ENCODE measurements at regions not wholly inside any gene's neighbourhood (a gene's known extent, or its start where the extent isn't known, plus 50 kb on each side); places are given as distances from the start of the nearest gene placed in this dataset.
"Not testable (repeated sequence)": the region's sequence is repeated elsewhere in the genome, so short reads cannot be mapped to it uniquely, and the experiment has no call there.

DNA sequence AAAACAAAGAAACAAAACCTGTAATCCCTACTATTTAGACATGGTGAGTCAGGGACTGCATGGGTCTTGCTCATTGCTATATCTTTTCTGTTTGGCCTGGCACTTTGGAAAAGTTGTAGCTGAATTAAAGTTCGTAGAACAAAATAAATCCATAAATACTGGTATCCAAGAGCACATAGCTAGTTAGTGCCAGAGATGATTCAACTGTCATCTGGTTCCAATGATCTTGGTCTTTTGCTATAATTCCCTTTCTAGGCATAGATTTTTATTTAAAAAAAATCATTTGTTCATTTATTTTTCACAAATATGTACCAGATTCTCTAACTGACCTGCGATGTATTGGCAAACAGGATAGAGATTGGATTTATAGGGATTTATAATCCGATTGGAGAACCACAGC lies 1436.1 kb upstream of the GOT2 start:
- DNase-seq (ENCODE audit: low read depth) = no peak

DNA sequence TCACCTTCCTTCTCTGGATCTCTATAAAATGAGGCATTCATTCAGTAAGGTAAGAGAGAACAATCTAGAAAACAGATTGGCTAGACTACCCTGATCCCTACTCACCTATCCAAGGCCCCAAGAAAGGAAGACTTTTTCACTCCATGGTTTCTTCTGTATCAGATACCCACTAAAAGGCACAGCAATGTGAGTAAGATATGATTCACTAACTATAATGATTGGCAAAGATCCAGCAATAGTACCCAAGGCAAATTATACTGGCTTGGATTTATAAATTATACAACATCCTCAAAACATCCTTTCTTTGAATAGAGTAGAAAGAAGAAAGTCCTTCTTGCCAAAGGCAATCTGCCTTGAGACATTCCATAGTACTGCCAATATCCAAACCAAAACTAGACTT lies 1432.0 kb upstream of the GOT2 start:
- DNase-seq (ENCODE audit: low read depth) = peak; percentile 42

- DNase-seq (ENCODE audit: low read depth) = peak; percentile 47
These were observed 1417.9 kb upstream of the GOT2 start for GRCh38 chr16:60151987-60152386.

- DNase-seq (ENCODE audit: low read depth) = no peak
These were observed 1416.8 kb upstream of the GOT2 start for GRCh38 chr16:60150907-60151306.

- DNase-seq (ENCODE audit: low read depth) = no peak
These were observed 1409.2 kb upstream of the GOT2 start for GRCh38 chr16:60143348-60143705.

DNA sequence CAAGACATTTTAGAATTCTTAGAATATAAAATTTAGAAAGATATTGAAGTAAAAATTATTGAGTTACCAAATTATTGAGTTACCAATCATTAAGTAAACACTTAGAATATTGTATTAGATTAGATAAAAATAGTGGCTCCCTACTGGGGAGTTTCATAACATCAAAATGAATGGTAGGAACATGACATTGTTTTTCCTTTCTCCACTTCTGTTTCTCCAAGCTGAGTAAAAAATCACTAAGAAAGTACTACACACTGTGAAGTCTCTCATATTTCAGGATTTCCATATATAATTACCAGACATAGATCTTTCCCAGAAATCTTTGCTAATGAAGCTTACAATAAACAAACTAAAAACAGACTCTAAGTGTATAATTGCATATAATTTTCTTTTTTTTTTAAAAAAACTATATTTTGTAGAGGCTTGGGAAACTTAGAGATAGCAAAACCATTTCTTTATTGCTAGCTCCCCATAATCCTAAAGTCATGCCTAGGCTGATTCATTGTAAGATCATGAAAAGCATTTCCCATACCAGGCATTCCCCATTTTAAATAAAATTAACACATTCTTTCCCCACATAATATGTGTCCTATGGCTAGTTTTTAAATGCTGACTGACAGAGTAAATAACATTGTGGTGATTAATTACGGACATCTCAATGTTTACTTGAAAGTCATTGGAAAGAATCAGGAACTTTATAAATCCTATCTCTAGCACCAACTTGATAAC lies 1408.7 kb upstream of the GOT2 start:
- peak; percentile 22 for DNase-seq (ENCODE audit: low read depth)

DNA sequence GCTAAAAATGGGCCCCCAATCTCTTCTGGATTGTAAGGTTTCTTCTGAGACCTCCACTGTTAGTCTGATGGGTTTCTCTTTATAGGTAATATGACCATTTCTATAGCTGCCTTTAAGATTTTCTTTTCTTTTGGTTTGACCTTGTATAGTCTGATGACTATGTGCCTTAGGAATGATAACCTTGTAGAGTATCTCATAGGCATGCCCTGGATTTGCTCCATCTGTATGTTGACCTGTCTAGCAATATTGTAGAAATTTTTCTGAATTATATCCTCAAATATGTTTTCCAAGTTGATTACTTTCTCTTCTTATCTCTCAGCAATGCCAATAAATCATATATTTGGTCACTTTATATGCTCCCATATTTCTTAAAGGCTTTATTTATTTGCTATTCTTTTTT lies 1403.8 kb upstream of the GOT2 start:
- DNase-seq (ENCODE audit: low read depth) = no peak

DNA sequence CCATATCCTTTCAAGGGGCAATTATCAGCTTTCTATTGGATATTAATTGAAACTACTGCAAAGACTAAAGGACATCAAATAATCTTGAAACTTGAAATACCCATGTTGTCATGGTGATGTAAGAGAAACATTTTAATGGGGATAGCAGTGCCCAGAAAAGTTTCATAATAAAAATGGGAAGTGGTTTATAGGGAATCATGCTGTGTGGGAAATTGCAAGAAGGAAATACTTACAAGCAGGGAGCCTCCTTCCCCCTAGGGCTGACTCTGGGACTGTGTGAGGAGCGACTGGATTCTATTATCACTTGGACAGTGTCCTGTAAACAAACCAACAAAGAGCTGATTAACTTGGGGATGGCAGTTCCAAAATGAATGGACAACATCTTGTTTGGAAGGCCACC lies 1393.1 kb upstream of the GOT2 start:
- no peak for DNase-seq (ENCODE audit: low read depth)

DNA sequence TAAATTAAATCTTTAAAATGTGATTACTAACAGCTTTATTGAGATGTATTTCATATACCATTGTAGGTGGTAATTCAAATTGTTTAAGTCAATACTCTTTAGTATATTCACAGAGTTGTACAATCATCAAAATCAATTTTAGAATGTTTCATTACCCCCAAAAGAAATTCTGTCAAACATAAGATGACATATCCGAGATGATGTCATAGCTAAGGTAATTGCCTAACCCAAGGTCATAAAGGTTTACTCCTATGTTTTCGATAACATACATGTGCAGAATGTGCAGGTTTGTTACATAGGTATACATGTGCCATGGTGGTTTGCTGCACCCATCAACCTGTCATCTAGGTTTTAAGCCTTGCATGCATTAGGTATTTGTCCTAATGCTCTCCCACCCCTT lies 1392.0 kb upstream of the GOT2 start:
- DNase-seq (ENCODE audit: low read depth) = not testable (repeated sequence)

DNA sequence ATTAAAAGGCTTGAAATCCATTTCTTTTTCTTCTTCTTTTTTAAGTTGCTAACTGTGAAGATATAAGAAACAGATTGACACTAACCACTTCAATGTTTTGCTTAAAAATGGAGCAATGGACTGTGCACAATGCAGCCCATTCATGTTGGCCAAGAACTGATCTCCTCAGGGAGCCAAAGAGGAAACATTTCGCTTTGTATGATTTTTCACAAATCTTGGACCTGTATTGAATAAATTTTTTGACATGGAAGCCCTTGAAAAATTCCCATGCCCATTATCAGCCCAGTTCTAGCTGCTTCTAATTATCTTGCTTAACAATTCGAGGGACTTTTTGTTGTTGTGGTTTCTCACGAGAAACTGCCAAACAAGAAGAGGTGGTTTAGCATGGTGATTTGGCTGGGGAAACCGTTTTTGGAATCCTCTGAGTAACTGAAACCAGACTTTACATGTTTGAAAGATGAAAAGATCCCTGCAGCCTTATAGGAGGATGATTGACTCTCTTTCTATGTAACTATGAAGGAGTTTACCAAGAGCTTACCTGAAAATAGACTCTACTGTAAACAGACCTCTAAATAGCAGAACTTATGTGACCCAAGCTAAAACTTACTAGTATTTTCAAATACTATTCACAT lies 1389.4 kb upstream of the GOT2 start:
- no peak for DNase-seq (ENCODE audit: low read depth)

- no peak for DNase-seq (ENCODE audit: low read depth)
These were observed 1386.5 kb upstream of the GOT2 start for GRCh38 chr16:60120586-60120985.

GRCh38 chr16:60110531-60110930 lies 1376.4 kb upstream of the GOT2 start:
- no peak for DNase-seq (ENCODE audit: low read depth)

DNA sequence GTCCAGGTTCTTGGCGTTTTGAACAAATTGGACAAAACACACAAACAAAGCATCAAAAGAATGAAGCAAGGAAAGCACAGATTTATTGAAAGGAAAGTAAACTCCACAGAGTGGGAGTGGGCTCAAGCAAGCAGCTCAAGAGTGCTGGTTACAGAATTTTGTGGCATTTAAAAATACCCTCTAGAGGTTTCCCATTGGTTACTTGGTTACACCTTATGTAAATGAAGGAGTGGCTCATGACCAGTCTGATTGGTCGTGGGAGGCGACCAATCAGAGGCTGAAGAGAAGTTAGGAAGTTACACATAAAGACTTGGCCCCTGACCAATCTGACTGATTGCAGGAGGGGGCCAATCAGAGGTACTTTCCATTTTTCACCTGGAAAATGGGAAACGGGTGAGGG lies 1373.8 kb upstream of the GOT2 start:
- DNase-seq (ENCODE audit: low read depth) = peak; percentile 37

DNA sequence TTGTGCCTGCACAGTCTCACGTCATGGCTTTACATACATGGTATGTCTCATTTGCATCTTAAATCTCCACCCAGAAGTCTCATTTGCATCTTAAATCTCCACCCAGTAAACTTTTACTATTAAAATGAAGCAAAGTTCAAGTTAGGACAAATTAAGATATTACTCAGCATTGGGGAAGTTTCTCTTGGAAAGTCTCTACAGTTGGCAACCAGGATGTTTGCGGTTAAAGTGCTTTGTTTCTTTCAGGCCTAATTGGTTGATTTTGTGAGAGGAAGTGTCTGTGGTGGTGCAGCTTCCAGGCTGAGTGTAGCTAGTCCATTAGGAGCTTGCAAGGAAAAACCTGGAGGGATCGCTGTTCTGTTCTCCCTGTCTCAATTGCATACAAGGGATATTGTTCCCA lies 1373.3 kb upstream of the GOT2 start:
- DNase-seq (ENCODE audit: low read depth) = peak; percentile 90

DNA sequence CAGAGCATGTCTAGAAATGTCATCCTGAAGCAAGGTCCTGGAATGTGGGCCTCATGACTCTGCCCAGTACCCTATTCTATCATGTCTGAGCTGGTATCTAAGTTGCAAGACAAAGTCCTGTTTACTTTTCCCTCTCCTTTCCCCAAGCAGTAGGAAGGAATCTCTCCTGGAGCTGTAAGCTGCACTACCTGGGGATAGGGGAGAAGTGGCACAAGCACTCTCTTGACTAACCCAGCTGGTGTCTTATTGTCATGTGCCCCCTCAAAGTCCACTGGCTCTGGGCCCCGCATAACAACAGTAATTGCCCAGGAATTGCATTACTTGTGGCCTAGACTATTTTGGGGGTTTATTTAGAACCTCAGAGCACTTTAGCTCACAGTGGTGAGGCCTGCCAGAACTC lies 1366.3 kb upstream of the GOT2 start:
- no peak for DNase-seq (ENCODE audit: low read depth)

DNA sequence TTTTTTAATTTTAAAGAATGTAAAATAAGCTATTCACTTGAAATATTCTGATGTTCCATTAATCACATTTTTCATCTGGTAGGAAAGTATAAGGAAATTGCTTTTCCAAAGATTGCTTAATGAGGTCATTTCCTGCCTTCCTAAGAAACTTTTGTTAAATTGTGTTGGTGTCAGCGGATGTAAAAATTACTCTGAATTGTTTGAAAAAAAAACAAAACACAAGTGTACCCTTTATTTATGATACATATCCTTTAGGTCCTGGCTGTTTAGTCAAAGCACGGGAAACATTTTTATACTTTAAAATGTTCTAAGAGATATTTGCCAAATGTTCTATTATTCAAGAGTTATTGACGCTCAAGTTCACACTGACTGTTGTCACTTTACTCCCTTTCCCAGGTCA lies 1357.4 kb upstream of the GOT2 start:
- DNase-seq (ENCODE audit: low read depth) = no peak

- DNase-seq (ENCODE audit: low read depth) = no peak
These were observed 1357.0 kb upstream of the GOT2 start for GRCh38 chr16:60091071-60091470.

DNA sequence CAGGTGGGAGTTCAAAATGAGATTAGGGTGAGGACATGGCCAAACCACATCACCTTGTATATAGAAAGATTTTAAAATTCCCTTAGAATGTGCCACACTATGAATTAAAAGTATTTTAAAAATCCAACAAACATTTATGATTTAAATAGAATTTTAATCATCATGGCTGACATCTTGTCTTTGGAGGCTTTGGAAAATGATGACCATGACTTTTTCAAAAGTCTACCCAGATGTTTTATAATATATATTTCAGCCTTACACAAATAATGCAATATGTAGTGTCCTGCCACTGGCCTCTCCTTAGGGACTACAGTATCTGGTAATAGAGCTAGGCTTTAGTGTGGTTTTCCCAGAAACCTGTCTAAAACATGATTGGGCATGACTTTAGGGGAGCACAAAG lies 1353.4 kb upstream of the GOT2 start:
- no peak for DNase-seq (ENCODE audit: low read depth)

GRCh38 chr16:60078819-60079218 lies 1344.7 kb upstream of the GOT2 start:
- DNase-seq (ENCODE audit: low read depth) = not testable (repeated sequence)

DNA sequence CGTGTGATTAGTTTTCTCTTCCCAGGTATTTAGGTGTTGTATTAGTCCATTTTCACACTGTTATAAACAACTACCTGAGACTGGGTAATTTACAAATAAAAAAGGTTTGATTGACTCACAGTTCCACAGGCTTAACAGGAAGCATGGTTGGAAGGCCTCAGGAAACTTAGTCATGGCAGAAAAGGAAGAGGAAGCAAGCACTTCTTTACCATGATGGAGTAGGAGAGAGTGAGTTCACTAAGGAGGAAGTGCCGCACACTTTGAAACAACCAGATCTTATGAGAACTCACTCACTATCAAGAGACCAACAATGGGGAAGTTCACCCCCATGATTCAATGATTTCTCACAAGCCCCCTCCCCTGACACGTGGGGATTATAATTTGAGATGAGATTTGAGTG lies 1343.7 kb upstream of the GOT2 start:
- peak; percentile 14 for DNase-seq (ENCODE audit: low read depth)

DNA sequence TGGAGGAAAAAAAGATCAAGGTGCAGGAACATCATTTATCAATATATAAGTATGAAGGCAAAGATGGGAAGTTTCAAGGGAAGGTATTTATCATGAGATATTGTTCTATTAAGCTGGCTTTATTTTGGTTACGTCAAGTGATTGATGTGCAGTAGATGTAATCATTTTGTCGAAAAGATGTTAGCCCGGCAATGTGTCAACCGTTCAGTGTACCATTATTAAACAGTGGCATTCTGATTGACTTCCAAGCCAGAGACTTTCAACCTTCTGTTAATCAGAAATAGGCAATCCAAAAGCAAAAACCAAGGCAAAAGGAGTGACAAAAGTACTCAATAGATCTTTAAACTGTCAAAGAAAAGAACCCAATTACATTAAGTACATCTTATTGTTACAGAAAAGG lies 1340.3 kb upstream of the GOT2 start:
- no peak for DNase-seq (ENCODE audit: low read depth)

DNA sequence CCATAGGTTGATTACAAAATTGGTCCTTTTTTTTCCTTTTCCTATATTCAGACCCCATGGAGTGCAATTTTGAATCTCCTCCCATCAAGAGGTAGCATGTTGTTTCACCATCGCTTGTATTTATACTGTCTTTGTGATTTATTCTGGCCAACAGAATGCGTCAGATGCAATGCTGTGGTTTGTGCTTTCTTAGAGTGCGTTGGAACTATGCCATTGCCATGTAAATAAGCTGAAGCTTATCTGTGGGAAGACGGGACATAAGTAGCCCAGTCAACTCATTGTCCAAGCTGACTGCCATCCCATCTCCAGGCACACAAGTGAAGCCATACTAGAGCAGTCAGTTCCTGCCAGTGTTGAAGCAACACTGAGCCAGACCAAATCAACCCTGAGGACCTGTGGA lies 1339.3 kb upstream of the GOT2 start:
- DNase-seq (ENCODE audit: low read depth) = peak; percentile 38

DNA sequence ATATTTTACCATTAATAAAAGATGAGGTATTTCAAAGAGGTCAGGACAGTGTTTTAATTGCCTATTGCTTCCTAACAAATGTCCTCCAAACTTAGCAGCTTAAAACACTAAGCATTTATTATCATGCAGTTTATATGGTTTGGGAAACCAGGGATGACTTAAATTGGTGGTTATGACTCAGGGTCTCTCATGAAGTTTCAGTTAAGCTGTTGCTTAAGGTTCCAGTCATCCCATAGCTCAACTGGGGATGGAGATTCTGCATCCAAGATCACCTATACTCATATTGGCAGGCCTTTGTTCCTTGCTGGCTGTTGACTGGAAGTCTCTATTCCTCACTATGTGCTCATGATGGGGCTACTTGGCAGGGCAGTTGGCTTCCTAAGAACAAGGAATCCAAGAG lies 1329.9 kb upstream of the GOT2 start:
- DNase-seq (ENCODE audit: low read depth) = peak; percentile 32

DNA sequence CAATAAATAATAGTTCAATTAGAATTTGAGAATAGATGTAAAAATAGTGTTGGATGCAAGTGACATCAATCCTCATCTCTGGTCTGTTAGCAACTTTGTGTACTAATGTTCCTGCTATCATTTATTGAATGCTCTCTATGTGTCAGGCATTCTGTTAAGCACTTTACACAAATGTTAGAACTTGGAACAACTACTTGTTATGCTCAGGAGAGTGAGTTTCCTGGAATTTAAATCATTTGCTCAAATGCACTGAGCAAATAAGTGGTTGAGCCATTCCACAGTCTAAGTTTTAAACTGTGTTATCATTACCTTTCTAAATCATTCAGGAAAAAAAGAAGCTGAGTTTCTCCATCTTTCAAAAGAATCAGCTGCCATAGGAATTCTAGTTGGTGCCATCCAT lies 1327.3 kb upstream of the GOT2 start:
- DNase-seq (ENCODE audit: low read depth) = no peak

Measured in HT1080 (cell line).